WTC11 (cell line): ENCODE measurements at regions not wholly inside any gene's neighbourhood (a gene's known extent, or its start where the extent isn't known, plus 50 kb on each side); places are given as distances from the start of the nearest gene placed in this dataset.

Experiments
- ATAC-seq: fragments of 200-7000 bp; cut with Tn5 transposase; 2 replicates; pipeline ENCODE4 v1.10.0; 2021; ENCODE audit warnings: mild to moderate bottlenecking, moderate library complexity
- CTCF ChIA-PET: fragments of 300-600 bp; sonication (Branson Sonifier 250); formaldehyde crosslinking; loops from one replicate; lab custom pipeline; 2021; ENCODE audit warnings: antibody characterized with exemption; lab: Charles Lee
- POLR2A ChIA-PET: fragments of 350-600 bp; sonication (Branson Sonifier 250); formaldehyde crosslinking; loops from one replicate; lab custom pipeline; 2021; ENCODE audit warnings: antibody characterized with exemption; lab: Charles Lee
- DNase-seq: peaks from one replicate; pipeline ENCODE4 v3.0.0; 2021; ENCODE audit warnings: low spot score
- H3K27ac Mint-ChIP-seq: 2 replicates; pipeline ENCODE4 v1.8.0; 2021; ENCODE audit warnings: mixed read lengths
- H3K27me3 Mint-ChIP-seq: 2 replicates; pipeline ENCODE4 v1.8.0; 2021; ENCODE audit warnings: low read depth, mild to moderate bottlenecking, moderate library complexity, mixed read lengths
- H3K36me3 Mint-ChIP-seq: 2 replicates; pipeline ENCODE4 v1.8.0; 2021; ENCODE audit warnings: mixed read lengths
- H3K4me1 Mint-ChIP-seq: 2 replicates; pipeline ENCODE4 v1.8.0; 2022; ENCODE audit warnings: mixed read lengths
- H3K4me3 Mint-ChIP-seq: 2 replicates; pipeline ENCODE4 v1.8.0; 2021; ENCODE audit warnings: mild to moderate bottlenecking, moderate library complexity, mixed read lengths
- H3K9me3 Mint-ChIP-seq: 2 replicates; pipeline ENCODE4 v1.8.0; 2021; ENCODE audit warnings: mixed read lengths
- CREM ChIP-seq: sonication (generic); formaldehyde crosslinking; IDR thresholded peaks from 2 replicates; pipeline ENCODE4 v1.8.1; 2022; ENCODE audit warnings: mild to moderate bottlenecking, missing genetic modification reagents, moderate library complexity
- EMX1 ChIP-seq: fragments of 250-450 bp; sonication (Bioruptor Pico); IDR thresholded peaks from 2 replicates; pipeline ENCODE4 v1.8.0; 2021; ENCODE audit warnings: mild to moderate bottlenecking
- ESRRA ChIP-seq: sonication (generic); formaldehyde crosslinking; IDR thresholded peaks from 2 replicates; pipeline ENCODE4 v1.8.1; 2022; ENCODE audit warnings: mild to moderate bottlenecking, missing genetic modification reagents, borderline replicate concordance
- ETV6 ChIP-seq: sonication (generic); formaldehyde crosslinking; IDR thresholded peaks from 2 replicates; pipeline ENCODE4 v1.8.1; 2022; ENCODE audit warnings: mild to moderate bottlenecking, missing genetic modification reagents
- FOXK1 ChIP-seq: sonication (generic); formaldehyde crosslinking; IDR thresholded peaks from 2 replicates; pipeline ENCODE4 v1.8.0; 2022; ENCODE audit warnings: mild to moderate bottlenecking, moderate library complexity, missing genetic modification reagents
- JUN ChIP-seq: sonication (generic); formaldehyde crosslinking; IDR thresholded peaks from 2 replicates; pipeline ENCODE4 v1.8.0; 2023; ENCODE audit warnings: mild to moderate bottlenecking, missing genetic modification reagents
- MYBL2 ChIP-seq: sonication (generic); formaldehyde crosslinking; IDR thresholded peaks from 2 replicates; pipeline ENCODE4 v1.8.1; 2023; ENCODE audit warnings: mild to moderate bottlenecking, moderate library complexity, missing genetic modification reagents
- NFE2L1 ChIP-seq: sonication (generic); formaldehyde crosslinking; IDR thresholded peaks from 2 replicates; pipeline ENCODE4 v1.8.1; 2023; ENCODE audit warnings: missing genetic modification reagents
- NFYB ChIP-seq: sonication (generic); formaldehyde crosslinking; conservative IDR thresholded peaks from 2 replicates; pipeline ENCODE4 v1.8.0; 2022; ENCODE audit warnings: low read depth, missing genetic modification reagents
- NR3C1 ChIP-seq: sonication (generic); formaldehyde crosslinking; conservative IDR thresholded peaks from 2 replicates; pipeline ENCODE4 v1.8.1; 2023; ENCODE audit warnings: low read depth, mild to moderate bottlenecking, missing genetic modification reagents
- PRRX2 ChIP-seq: fragments of 250-450 bp; sonication (Bioruptor Pico); IDR thresholded peaks from 2 replicates; pipeline ENCODE4 v1.8.0; 2021; ENCODE audit warnings: mild to moderate bottlenecking
- ZNF138 ChIP-seq: sonication (generic); formaldehyde crosslinking; conservative IDR thresholded peaks from 2 replicates; pipeline ENCODE4 v1.8.1; 2022; ENCODE audit warnings: mild to moderate bottlenecking, moderate library complexity, missing genetic modification reagents
- TF ChIP-seq, protein P1 (sequence below): fragments of 250-450 bp; sonication (Bioruptor Pico); IDR thresholded peaks from 2 replicates; pipeline ENCODE4 v1.8.0; 2021; ENCODE audit warnings: mild to moderate bottlenecking
- TF ChIP-seq, protein P2 (sequence below): sonication (generic); formaldehyde crosslinking; conservative IDR thresholded peaks from 2 replicates; pipeline ENCODE4 v1.8.1; 2022; ENCODE audit warnings: mild to moderate bottlenecking, missing genetic modification reagents
- TF ChIP-seq, protein P3 (sequence below): sonication (generic); formaldehyde crosslinking; IDR thresholded peaks from 2 replicates; pipeline ENCODE4 v1.8.1; 2022; ENCODE audit warnings: mild to moderate bottlenecking, missing genetic modification reagents, moderate library complexity, borderline replicate concordance
- TF ChIP-seq, protein P4 (sequence below): sonication (generic); formaldehyde crosslinking; IDR thresholded peaks from 2 replicates; pipeline ENCODE4 v1.8.1; 2023; ENCODE audit warnings: mild to moderate bottlenecking, missing genetic modification reagents, borderline replicate concordance
- TF ChIP-seq, protein P5 (sequence below): fragments of 250-450 bp; sonication (Bioruptor Pico); conservative IDR thresholded peaks from 2 replicates; pipeline ENCODE4 v1.9.0; 2021; ENCODE audit warnings: mild to moderate bottlenecking

DNA sequence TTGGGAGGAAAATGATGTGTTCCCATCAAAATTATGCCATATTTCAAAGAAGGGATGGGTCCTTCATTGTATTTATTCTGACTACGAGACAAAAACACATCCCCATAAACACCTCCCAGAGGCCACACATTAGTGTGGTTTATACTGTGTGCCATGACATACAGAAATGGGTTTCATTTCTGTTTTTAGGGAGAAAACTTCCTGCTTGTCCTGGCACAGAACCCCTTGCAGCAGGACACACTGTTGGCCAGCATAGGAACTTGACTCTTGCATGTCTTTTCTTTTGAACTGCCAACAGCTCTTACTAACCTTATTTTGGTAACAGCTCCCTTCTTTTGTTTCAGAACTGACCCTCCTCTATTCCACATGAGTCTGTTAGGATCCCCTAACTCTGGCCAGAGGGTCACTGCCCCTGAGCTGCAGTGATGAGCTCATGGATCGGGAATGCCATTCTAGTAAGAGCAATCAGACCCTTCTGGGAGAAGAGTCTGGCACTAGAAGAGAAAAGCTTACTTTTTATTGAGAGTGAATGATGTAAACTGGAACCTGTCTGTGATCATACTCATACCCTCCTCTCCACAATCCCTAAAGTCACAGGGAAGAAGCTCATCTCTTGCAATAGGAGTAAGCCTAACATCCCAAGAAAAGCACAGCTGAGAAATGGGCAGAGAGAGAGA lies 86.4 kb downstream of the SMIM20 start:
- H3K27ac Mint-ChIP-seq, result no peak overlapping the region
- ChIA-PET CTCF (interaction anchor here (0.8 to 2.5 kb wide), 2 partner anchors 13 to 69 kb away, joined by 3 to 16 read pairs; no protein-coding TSS in a partner anchor), POLR2A (interaction anchor here (0.6 to 1.5 kb wide), 3 partner anchors 8 to 87 kb away, joined by 3 to 5 read pairs (median 3); partner anchors contain the start of gene SMIM20)
- no peaks in the 10 kb centered on the region for H3K36me3 Mint-ChIP-seq
- H3K4me3 Mint-ChIP-seq, result no peak overlapping the region
- TF ChIP-seq NFYB (CRISPR knock-in tag), result no peak
- TF ChIP-seq CREM (CRISPR knock-in tag), result no peak
- TF ChIP-seq ESRRA, result no peak
- no peak for TF ChIP-seq JUN (CRISPR knock-in tag)
- no peak for TF ChIP-seq FOXK1 (CRISPR knock-in tag)
- no peak for TF ChIP-seq ETV6 (CRISPR knock-in tag)
- TF ChIP-seq, protein P1, sequence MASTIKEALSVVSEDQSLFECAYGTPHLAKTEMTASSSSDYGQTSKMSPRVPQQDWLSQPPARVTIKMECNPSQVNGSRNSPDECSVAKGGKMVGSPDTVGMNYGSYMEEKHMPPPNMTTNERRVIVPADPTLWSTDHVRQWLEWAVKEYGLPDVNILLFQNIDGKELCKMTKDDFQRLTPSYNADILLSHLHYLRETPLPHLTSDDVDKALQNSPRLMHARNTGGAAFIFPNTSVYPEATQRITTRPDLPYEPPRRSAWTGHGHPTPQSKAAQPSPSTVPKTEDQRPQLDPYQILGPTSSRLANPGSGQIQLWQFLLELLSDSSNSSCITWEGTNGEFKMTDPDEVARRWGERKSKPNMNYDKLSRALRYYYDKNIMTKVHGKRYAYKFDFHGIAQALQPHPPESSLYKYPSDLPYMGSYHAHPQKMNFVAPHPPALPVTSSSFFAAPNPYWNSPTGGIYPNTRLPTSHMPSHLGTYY, result no peak
- TF ChIP-seq MYBL2, result no peak
- TF ChIP-seq, protein P2, sequence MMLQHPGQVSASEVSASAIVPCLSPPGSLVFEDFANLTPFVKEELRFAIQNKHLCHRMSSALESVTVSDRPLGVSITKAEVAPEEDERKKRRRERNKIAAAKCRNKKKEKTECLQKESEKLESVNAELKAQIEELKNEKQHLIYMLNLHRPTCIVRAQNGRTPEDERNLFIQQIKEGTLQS (CRISPR knock-in tag), result no peak
- TF ChIP-seq, protein P3, sequence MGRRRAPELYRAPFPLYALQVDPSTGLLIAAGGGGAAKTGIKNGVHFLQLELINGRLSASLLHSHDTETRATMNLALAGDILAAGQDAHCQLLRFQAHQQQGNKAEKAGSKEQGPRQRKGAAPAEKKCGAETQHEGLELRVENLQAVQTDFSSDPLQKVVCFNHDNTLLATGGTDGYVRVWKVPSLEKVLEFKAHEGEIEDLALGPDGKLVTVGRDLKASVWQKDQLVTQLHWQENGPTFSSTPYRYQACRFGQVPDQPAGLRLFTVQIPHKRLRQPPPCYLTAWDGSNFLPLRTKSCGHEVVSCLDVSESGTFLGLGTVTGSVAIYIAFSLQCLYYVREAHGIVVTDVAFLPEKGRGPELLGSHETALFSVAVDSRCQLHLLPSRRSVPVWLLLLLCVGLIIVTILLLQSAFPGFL (CRISPR knock-in tag), result no peak
- TF ChIP-seq NR3C1 (CRISPR knock-in tag), result no peak
- H3K9me3 Mint-ChIP-seq, result peaks cover 5% of the 10 kb centered on the region; the same call in 1 of the 2 replicates
- ATAC-seq (0 out of 2 replicates have a peak, but pooled peaks have one; percentile 39), DNase-seq (no peak)
- no peaks in the 10 kb centered on the region; the same call in 1 of the 2 replicates for H3K27me3 Mint-ChIP-seq
- no peaks in the 10 kb centered on the region for H3K4me1 Mint-ChIP-seq

DNA sequence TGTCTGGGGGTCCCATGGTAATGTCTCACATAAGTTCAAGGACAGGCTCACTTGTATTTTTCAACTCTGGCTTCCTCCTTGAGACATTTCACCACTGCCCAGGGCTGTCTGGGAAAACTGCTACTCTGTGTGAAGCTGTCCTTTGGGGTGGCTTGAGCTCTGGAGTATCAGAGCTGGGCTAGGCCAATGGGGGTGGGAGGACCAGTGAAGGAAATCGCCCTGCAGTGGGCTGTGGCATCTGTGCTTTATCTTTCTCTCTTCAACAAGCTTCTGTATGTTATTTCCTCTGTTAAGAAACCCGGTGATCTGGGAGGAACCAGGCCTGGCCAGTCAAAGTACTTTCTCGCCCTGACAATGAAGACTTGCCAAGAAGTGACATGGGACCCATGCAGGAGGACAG lies 87.4 kb downstream of the SMIM20 start:
- Mint-ChIP-seq H3K9me3 (peaks cover 5% of the 10 kb centered on the region; the same call in 1 of the 2 replicates), H3K4me1 (no peaks in the 10 kb centered on the region), H3K36me3 (no peaks in the 10 kb centered on the region; the same call in 1 of the 2 replicates), H3K27ac (no peak overlapping the region), H3K27me3 (no peaks in the 10 kb centered on the region; the same call in 1 of the 2 replicates), H3K4me3 (no peak overlapping the region)
- no peak for ATAC-seq
- TF ChIP-seq EMX1 (CRISPR knock-in tag), result no peak
- TF ChIP-seq, protein P4, sequence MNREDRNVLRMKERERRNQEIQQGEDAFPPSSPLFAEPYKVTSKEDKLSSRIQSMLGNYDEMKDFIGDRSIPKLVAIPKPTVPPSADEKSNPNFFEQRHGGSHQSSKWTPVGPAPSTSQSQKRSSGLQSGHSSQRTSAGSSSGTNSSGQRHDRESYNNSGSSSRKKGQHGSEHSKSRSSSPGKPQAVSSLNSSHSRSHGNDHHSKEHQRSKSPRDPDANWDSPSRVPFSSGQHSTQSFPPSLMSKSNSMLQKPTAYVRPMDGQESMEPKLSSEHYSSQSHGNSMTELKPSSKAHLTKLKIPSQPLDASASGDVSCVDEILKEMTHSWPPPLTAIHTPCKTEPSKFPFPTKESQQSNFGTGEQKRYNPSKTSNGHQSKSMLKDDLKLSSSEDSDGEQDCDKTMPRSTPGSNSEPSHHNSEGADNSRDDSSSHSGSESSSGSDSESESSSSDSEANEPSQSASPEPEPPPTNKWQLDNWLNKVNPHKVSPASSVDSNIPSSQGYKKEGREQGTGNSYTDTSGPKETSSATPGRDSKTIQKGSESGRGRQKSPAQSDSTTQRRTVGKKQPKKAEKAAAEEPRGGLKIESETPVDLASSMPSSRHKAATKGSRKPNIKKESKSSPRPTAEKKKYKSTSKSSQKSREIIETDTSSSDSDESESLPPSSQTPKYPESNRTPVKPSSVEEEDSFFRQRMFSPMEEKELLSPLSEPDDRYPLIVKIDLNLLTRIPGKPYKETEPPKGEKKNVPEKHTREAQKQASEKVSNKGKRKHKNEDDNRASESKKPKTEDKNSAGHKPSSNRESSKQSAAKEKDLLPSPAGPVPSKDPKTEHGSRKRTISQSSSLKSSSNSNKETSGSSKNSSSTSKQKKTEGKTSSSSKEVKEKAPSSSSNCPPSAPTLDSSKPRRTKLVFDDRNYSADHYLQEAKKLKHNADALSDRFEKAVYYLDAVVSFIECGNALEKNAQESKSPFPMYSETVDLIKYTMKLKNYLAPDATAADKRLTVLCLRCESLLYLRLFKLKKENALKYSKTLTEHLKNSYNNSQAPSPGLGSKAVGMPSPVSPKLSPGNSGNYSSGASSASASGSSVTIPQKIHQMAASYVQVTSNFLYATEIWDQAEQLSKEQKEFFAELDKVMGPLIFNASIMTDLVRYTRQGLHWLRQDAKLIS (CRISPR knock-in tag), result no peak
- no peak for TF ChIP-seq NFE2L1
- no peak for TF ChIP-seq PRRX2
- TF ChIP-seq, protein P5, sequence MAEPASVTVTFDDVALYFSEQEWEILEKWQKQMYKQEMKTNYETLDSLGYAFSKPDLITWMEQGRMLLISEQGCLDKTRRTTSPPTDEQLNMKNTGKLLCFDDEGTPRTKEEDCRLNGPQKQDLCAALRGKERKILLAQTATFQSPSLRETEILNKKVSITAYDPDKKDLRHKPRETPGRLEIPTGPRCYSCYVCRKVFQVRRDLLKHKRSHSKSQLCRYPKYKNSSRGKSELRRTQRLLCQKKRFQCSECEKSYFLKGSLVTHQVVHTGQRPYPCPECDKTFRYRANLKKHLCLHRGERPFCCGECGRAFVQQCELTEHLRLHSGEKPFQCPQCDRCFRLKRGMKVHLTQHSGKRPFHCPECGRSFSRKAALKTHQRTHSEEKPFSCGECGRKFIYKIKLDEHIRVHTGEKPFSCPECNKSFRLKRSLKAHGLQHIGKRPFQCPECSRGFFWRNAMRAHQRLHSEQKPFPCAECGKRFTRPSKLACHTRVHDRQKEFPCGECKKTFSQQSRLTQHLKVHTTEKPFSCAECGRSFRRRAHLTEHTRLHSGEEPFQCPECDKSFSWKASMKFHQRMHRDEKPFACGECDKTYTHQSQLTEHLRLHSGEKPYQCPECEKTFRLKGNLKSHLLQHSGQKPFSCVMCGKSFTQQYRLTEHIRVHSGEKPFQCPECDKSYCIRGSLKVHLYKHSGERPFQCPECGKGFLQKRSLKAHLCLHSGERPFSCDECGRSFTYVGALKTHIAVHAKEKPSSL (CRISPR knock-in tag), result no peak
- TF ChIP-seq, protein P2 (CRISPR knock-in tag), result no peak
- no peak for TF ChIP-seq ZNF138 (CRISPR knock-in tag)
- ChIA-PET POLR2A (interaction anchor here (0.8 kb wide), 1 partner anchor 26 kb away, joined by 3 read pairs; no protein-coding TSS in a partner anchor), CTCF (interaction anchor here (2.5 kb wide), 1 partner anchor 14 kb away, joined by 16 read pairs; no protein-coding TSS in a partner anchor)
- no peak for DNase-seq
